Dermis microvascular lymphatic vessel endothelial cell (primary cell): ENCODE measurements at regions not wholly inside any gene's neighbourhood (a gene's known extent, or its start where the extent isn't known, plus 50 kb on each side); places are given as distances from the start of the nearest gene placed in this dataset.
"Not testable (repeated sequence)": the region's sequence is repeated elsewhere in the genome, so short reads cannot be mapped to it uniquely, and the experiment has no call there.

Experiments used
- DNase-seq, 2 donors: peaks; one replicate each; pipeline versions ENCODE4 v3.0.0 to v3.0.0-alpha.2; 2010; ENCODE audit warnings: low read depth in 2 of 2

- no peak for DNase-seq
These were observed 137.2 kb upstream of the ESX1 start for GRCh38 chrX:104391906-104392305.

- no peak for DNase-seq
These were observed 122.2 kb upstream of the ESX1 start for GRCh38 chrX:104376937-104377336.

- DNase-seq: no peak
These were observed 117.8 kb upstream of the ESX1 start for GRCh38 chrX:104372547-104372946.

DNA sequence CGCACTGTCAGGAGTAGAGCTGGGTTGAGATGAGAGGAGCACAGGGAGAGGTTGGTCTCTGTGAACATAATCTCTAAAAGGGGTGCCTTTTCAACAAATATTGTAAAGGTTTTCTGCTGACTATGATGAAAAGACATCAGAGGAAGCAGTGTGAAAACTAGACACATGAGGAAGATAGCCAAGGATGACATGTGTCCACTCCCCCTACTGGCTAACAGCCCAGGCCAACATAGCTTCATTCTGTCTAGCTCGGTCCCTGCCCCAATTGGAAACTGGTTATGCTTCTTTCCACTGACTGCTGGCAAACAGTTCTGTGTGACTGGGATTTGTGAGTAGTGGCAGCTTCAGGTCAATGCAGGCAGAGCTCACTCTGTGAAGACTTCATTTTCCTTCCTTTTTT lies 115.4 kb upstream of the ESX1 start:
- DNase-seq: peak; percentile 19 to 22

DNA sequence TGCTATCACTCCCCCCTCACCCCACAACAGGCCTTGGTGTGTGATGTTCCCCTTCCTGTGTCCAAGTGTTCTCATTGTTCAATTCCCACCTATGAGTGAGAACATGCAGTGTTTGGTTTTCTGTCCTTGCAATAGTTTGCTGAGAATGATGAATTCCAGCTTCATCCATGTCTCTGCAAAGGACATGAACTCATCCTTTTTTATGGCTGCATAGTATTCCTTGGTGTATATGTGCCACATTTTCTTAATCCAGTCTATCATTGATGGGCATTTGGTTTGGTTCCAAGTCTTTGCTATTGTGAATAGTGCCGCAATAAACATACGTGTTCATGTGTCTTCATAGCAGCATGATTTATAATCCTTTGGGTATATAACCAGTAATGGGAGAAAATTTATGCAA lies 106.0 kb upstream of the ESX1 start:
- DNase-seq: not testable (repeated sequence)

DNA sequence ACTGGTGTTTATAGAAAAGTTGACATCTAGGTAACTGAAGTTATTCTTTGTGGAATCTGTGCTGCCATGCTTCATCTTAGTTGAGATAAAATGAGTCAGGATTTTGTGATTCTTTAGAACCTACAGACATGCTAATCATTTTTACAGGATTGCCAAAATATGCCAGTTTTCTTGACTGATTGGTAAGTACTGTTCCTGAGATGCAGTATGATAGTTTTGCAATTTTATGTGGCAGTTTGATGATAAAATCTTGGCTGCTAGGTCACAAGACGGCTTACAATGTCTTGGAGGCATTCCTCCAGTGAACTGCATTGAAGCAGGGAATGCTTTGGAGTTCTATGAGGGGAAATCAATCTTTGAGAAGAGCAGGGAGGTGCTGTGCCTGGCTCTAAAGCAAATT lies 104.4 kb upstream of the ESX1 start:
- DNase-seq: no peak

- peak in 1 of 2 donors; percentile 72 for DNase-seq
These were observed 96.5 kb upstream of the ESX1 start for GRCh38 chrX:104351173-104351769.

- DNase-seq: no peak
These were observed 93.1 kb upstream of the ESX1 start for GRCh38 chrX:104347860-104348259.

DNA sequence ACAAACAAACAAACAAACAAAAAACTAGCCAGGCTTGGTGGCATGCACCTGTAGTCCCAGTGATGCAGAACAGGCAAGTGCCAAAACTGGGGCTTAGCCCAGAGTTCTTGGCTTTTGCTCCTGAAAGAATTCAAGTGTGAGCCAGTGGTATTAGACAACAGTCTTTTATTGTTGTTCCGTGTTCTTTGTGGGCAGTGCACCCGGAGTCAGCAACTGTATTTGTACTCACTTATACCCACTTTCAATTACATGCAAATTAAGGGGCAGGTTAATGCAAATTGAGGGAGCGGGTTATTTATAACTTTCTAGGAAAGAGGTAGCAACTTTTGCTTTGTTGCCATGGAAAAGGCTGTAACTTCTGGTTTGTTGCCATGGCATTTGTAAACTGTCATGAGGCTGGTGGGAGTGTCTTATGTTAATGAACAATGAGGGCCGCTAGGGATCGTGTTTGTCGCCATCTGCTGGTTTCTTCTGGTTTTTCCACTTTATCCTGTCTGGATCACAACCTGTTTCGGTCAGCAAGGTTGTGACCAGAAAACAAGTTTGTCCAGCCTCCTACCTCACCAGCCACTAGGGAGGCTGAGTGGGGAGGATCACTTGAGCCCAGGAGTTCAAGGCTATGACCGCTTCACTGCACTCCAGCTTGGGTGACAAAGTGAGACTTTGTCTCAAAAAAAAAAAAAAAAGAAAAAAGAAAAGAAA lies 88.8 kb upstream of the ESX1 start:
- peak; percentile 87 to 88 for DNase-seq

DNA sequence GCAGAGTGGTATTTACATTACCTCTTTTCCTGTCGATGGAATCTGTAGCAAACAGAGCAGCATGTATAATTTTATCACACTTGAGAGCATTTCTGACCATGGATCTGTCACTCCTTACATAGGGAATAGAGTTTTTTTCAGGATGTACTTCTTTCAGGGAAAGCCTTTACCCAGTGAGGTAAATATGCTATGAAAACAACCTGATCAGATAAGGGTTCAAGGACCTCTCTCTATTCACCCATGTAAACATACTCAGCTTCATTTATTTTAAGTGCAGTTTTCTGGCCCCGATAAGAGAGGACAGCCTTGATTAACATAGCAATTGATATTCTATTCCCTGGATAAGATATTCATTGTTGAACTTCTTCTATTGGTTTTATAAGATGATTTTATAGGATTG lies 87.3 kb upstream of the ESX1 start:
- DNase-seq: no peak

DNA sequence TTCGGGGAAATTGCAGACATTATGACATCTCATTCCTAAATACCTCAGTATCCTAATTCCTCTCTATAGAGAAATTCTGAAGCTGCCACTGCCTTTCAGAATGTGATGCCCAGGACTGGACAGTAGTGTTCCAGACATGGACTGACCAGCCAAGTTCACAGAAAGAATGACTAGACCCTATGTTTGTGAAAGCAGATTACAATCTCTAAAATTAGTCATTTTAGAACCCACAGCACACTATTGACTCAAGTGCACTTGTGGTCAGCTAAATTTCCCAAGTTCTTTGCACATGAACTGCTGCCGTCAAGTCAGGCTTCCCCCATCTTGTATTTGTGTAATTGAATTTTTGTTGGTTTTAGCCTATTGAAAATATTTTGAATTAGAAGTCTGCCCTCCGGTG lies 81.0 kb upstream of the ESX1 start:
- DNase-seq: peak in 1 of 2 donors; percentile 29

- DNase-seq: no peak
These were observed 80.2 kb upstream of the ESX1 start for GRCh38 chrX:104334971-104335370.

- peak in 1 of 2 donors; percentile 21 for DNase-seq
These were observed 76.2 kb upstream of the ESX1 start for GRCh38 chrX:104330966-104331365.

GRCh38 chrX:104329731-104330130 lies 75.0 kb upstream of the ESX1 start:
- DNase-seq: no peak

DNA sequence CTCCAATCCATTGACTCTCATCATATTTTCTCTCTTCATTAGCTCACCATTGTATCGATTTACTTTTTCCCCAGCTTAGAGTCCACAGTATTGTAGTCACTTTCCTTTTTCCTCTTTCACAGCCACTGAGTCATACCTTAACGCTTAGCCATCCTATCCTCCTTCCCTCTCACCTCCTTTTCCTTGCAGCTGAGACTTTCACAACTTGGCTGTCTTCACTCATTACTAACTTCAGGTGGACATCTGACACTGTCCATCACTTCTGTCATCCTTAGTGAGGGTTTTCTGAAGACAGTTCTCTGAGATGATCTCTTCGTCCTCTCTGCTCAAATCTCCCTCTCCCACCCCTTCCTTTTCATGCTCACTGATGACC lies 70.5 kb upstream of the ESX1 start:
- peak in 1 of 2 donors; percentile 36 for DNase-seq

DNA sequence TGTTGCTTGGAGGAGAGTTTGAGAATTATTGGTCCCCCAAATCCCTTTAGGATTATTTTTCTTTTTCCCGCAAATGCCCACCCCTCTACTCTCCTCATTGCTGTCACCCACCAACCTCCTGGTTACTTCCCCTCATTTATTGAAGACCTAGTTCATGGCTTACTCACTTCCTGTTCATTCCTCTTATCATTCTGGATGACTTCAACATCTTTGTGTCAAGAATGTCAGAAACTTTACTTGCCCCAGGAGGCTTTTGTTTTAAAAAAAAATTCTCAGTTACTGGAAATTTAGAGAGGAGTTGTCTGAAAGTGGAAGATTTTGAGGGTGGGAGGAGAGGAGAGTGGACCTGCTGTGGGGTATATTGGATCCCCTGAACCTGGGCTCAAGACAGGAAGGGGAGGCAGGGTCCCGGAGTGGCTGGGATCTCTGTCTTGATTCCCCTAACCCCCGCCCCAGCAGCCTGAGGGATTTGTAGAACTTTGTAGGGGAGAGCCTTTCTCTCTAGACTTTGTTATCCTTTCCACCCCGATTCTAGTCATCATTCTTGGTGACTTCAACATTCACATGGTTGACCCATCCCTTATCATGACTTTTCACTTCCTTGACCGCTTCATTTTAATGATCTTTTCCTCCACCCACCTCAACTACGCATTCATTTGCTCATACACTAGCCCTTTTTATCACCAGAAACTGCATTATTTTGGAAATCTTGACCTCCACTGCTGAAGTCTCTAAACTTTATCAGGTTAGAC lies 69.9 kb upstream of the ESX1 start:
- peak in 1 of 2 donors; percentile 12 for DNase-seq

- DNase-seq: no peak
These were observed 64.6 kb upstream of the ESX1 start for GRCh38 chrX:104319346-104319745.

DNA sequence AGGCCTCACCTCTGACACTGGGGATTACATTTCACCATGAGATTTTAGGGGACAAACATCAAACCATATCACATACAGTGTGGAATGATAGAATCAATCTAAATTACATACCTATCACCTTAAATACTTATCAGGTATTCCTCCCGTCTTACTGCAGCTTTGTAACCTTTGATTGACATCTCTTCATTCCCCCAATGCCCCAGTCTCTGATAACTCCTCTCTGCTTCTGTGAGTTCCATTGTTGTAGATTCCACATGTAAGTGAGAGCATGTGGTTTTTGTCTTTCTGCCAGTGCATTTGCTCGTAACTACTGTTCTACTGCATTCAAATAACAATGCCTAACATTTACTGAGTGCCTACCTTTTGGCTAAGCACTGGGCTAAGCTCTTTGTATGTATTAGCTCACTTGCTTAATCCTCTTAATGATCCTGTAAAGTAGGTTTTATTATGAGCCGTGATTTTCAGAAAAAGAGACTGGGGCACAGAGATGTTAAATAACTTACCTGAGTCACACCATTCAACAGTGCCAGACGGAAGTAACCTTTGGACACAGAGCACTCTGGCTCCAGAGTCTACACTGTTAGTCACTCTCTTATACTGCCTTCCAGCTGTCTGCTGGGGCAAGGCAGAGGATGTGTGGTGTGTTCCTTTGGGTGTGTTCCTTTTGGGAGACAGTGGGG lies 63.7 kb upstream of the ESX1 start:
- peak; percentile 32 to 74 for DNase-seq

- no peak for DNase-seq
These were observed 62.0 kb upstream of the ESX1 start for GRCh38 chrX:104316739-104317138.

- peak; percentile 73 to 81 for DNase-seq
These were observed 60.8 kb upstream of the ESX1 start for GRCh38 chrX:104315555-104315954.

DNA sequence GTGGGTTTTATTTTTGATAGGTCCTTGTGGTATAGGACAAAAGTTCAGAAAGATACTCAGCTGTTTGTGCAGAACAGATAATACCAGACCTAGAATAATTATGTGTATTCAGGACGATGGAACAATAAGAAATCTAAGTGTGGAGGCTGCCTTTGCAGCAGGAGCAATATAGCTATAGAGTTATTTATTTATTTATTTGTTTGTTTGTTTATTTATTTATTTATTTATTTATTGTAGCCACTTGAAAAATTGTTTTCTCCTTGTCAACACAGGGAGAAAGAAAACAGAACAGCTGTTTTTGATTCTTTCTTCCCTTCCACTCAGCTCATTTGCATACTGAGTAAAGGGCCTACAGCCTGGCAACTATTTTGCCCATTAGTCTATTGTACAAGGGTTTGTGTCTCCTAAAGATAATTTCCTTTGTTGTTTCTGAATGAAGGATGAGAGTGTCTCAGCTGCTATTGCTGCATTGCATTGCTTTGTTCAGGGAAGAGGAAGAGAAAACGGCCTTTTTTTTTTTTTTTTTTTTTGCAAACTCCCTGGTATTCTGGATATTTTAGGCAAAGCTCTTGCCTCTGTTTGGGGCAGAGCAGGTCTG lies 56.0 kb upstream of the ESX1 start:
- DNase-seq: no peak

DNA sequence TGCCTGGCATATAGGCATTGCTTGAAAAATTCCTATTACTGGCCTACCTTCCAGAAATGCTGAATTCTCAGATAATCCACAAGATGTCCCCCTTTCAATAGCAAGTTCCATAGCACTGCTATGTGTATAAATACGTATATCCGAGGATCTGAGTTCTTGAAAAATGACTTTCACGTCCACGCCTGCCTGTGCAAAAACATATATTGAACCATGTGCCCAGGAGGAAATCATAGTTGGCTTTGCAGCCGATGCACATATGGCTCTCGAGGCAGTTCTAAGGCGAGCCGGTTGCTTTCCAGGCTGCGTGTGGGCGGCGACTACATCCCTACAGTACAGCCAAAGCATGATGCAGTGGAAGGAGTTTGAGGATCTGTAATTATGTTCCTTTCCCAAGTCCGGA lies 55.4 kb upstream of the ESX1 start:
- peak; percentile 18 to 46 for DNase-seq
